HFFc6 (cell line): ENCODE measurements at regions not wholly inside any gene's neighbourhood (a gene's known extent, or its start where the extent isn't known, plus 50 kb on each side); places are given as distances from the start of the nearest gene placed in this dataset.
A peak's percentile ranks its signal among the peaks of the same experiment; 100 is the strongest.

Source experiments
- DNase-seq: peaks from one replicate; pipeline ENCODE4 v3.0.0-alpha.2; 2018
- H3K27ac Mint-ChIP-seq: 2 replicates; pipeline ENCODE4 v1.8.0; 2020; ENCODE audit warnings: mild to moderate bottlenecking, mixed read lengths
- H3K27me3 Mint-ChIP-seq: 2 replicates; pipeline ENCODE4 v1.8.0; 2021; ENCODE audit warnings: mild to moderate bottlenecking, moderate library complexity, mixed read lengths; ENCODE audit not compliant: insufficient read depth
- H3K36me3 Mint-ChIP-seq: 2 replicates; pipeline ENCODE4 v1.8.0; 2021; ENCODE audit warnings: low read depth, mixed read lengths
- H3K4me1 Mint-ChIP-seq: 2 replicates; pipeline ENCODE4 v1.8.0; 2020; ENCODE audit warnings: low read depth, mixed read lengths
- H3K4me3 Mint-ChIP-seq: 2 replicates; pipeline ENCODE4 v1.8.0; 2020; ENCODE audit warnings: mild to moderate bottlenecking, moderate library complexity, mixed read lengths
- H3K9me3 Mint-ChIP-seq: 2 replicates; pipeline ENCODE4 v1.8.0; 2020; ENCODE audit warnings: mild to moderate bottlenecking, mixed read lengths
- CTCF ChIP-seq: fragments of 200-600 bp; sonication (generic); IDR thresholded peaks from 2 replicates; pipeline ENCODE4 v1.5.0; 2021; ENCODE audit warnings: antibody characterized with exemption, mild to moderate bottlenecking

GRCh38 chr4:181819946-181820345 lies 423.3 kb upstream of the TENM3 start:
- no peaks in the 10 kb centered on the region for H3K36me3 Mint-ChIP-seq
- DNase-seq = no peak
- no peak overlapping the region for H3K27ac Mint-ChIP-seq
- H3K27me3 Mint-ChIP-seq = peaks cover 8% of the 10 kb centered on the region
- peaks cover 22% of the 10 kb centered on the region for H3K4me1 Mint-ChIP-seq
- no peaks in the 10 kb centered on the region for H3K9me3 Mint-ChIP-seq
- no peak overlapping the region for H3K4me3 Mint-ChIP-seq
- TF ChIP-seq CTCF = no peak

- Mint-ChIP-seq H3K9me3 (no peaks in the 10 kb centered on the region), H3K4me1 (peaks cover 22% of the 10 kb centered on the region), H3K36me3 (no peaks in the 10 kb centered on the region), H3K27me3 (peaks cover 8% of the 10 kb centered on the region), H3K27ac (no peak overlapping the region), H3K4me3 (no peak overlapping the region)
- DNase-seq = no peak
- no peak for TF ChIP-seq CTCF
Observed at GRCh38 chr4:181820553-181820952, 422.6 kb upstream of the TENM3 start.

- no peak for TF ChIP-seq CTCF
- DNase-seq = peak; percentile 8
- no peak overlapping the region for H3K27ac Mint-ChIP-seq
Observed at GRCh38 chr4:181821039-181822004, 421.9 kb upstream of the TENM3 start.

GRCh38 chr4:181822005-181822375 lies 421.2 kb upstream of the TENM3 start:
- Mint-ChIP-seq H3K36me3 (no peaks in the 10 kb centered on the region), H3K27me3 (peaks cover 8% of the 10 kb centered on the region), H3K9me3 (no peaks in the 10 kb centered on the region), H3K4me3 (peak overlapping the region; percentile 37; the same call in 1 of the 2 replicates), H3K4me1 (peaks cover 22% of the 10 kb centered on the region), H3K27ac (no peak overlapping the region)
- DNase-seq = no peak
- no peak for TF ChIP-seq CTCF

More at GRCh38 chr4:181821039-181822004, 421.9 kb upstream of the TENM3 start:
- H3K4me1 Mint-ChIP-seq = peaks cover 22% of the 10 kb centered on the region
- H3K4me3 Mint-ChIP-seq = peak overlapping the region; percentile 37; the same call in 1 of the 2 replicates
- no peaks in the 10 kb centered on the region for H3K9me3 Mint-ChIP-seq
- H3K27me3 Mint-ChIP-seq = peaks cover 8% of the 10 kb centered on the region
- H3K36me3 Mint-ChIP-seq = no peaks in the 10 kb centered on the region

- TF ChIP-seq CTCF = no peak
- H3K27ac Mint-ChIP-seq = no peak overlapping the region
- DNase-seq = no peak
- no peaks in the 10 kb centered on the region for H3K9me3 Mint-ChIP-seq
- H3K4me1 Mint-ChIP-seq = peaks cover 22% of the 10 kb centered on the region
- H3K27me3 Mint-ChIP-seq = peaks cover 15% of the 10 kb centered on the region
- no peak overlapping the region for H3K4me3 Mint-ChIP-seq
- H3K36me3 Mint-ChIP-seq = no peaks in the 10 kb centered on the region
Observed at GRCh38 chr4:181823183-181823582, 420.0 kb upstream of the TENM3 start.
